ENCODE measurements at regions not wholly inside any gene's neighbourhood (a gene's known extent, or its start where the extent isn't known, plus 50 kb on each side); places are given as distances from the start of the nearest gene placed in this dataset.

DNA sequence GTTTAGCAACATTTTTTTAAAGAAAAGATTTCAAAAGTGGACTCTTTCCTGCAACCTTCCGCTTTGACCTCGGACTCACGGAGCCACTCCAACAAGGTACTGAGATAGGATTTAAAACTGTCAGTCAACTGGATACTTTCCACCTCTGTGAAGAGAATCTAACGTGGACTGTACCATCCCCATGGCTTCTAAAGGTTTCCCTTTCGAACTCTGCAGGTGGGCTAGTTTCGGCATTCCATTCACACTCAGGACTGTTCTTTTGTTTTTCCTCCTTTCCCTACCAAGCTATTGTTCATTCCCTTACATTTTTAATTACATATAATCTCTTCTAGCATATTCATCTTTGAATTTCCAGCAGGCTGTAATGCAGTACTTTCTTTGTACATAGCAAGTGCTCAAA is 88.5 kb upstream of the AKIP1 start:
- no peaks in the 10 kb centered on the region for H3K27me3 Mint-ChIP-seq (ENCODE audit: low read depth)
- no peaks in the 10 kb centered on the region for H3K4me1 Mint-ChIP-seq
- TF ChIP-seq, protein P1, sequence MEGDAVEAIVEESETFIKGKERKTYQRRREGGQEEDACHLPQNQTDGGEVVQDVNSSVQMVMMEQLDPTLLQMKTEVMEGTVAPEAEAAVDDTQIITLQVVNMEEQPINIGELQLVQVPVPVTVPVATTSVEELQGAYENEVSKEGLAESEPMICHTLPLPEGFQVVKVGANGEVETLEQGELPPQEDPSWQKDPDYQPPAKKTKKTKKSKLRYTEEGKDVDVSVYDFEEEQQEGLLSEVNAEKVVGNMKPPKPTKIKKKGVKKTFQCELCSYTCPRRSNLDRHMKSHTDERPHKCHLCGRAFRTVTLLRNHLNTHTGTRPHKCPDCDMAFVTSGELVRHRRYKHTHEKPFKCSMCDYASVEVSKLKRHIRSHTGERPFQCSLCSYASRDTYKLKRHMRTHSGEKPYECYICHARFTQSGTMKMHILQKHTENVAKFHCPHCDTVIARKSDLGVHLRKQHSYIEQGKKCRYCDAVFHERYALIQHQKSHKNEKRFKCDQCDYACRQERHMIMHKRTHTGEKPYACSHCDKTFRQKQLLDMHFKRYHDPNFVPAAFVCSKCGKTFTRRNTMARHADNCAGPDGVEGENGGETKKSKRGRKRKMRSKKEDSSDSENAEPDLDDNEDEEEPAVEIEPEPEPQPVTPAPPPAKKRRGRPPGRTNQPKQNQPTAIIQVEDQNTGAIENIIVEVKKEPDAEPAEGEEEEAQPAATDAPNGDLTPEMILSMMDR (IDR thresholded peaks at IDR 0.05; ENCODE audit: unreplicated experiment), result no peak
- no peak overlapping the region for H3K27ac Mint-ChIP-seq
- no peak overlapping the region for H3K4me3 Mint-ChIP-seq
- no peaks in the 10 kb centered on the region for H3K9me3 Mint-ChIP-seq
- H3K36me3 Mint-ChIP-seq, result peaks cover 12% of the 10 kb centered on the region
- no peak for DNase-seq (ENCODE audit: low spot score in 2 of 2, unreplicated experiment in 2 of 2)

DNA sequence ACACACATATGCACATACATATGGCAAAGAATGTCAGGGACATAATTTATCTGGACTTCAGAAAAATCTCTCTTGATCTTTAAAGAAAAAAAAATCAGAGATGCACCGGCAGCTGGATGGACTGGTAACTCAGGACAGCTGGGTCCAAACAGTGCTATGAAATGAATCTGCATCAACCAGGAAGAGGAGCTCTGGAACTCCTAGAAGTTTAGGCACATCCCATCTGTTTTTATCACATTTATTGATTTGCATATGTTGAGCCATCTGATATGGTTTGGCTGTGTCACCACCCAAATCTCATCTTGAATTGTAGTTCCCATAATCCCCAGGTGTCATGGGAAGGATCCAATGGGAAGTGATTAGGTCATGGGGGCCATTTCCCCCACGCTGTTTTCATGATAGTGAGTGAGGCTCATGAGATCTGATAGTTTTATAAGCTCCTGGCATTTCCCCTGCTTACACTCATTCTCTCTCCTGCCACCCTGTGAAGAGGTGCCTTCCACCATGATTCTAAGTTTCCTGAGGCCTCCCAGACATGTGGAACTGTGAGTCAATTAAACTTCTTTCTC is 87.7 kb upstream of the AKIP1 start:
- no peak for DNase-seq (ENCODE audit: low spot score in 2 of 2, unreplicated experiment in 2 of 2)
- no peak overlapping the region for H3K27ac Mint-ChIP-seq
- H3K9me3 Mint-ChIP-seq, result no peaks in the 10 kb centered on the region

DNA sequence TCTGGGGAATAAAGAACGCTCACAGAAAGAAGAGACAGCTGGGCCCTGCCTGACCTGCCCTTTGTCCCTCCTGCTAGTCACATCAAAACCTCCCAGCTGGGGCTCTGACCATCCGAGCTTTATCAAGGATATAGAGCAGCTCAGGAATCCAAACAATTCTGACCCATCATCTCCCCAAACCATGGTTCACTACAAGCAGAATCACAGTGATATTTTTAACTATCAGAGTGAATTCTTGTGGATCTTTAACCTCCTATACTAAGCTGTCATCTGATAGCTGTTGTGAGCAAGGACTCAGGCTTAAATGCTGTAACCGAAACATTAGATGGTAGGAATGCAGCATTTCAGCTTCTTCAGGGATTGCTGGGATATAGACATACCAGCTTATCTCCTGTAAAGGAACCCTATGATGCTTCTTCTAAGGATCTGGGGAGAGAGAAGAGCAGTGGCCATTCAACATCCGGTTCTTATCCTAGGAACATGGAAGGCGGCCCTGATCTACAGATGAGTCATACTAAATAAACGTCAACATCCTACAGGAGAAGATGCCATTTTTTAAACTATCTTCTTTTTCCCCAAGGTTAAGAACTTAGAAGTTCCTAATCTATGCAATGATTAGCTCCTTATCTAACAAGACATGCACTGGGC is 84.7 kb upstream of the AKIP1 start:
- Mint-ChIP-seq H3K27me3 (ENCODE audit: low read depth) (no peaks in the 10 kb centered on the region), H3K36me3 (peaks cover 9% of the 10 kb centered on the region), H3K4me3 (no peak overlapping the region), H3K27ac (peak overlapping the region; percentile 70), H3K4me1 (no peaks in the 10 kb centered on the region), H3K9me3 (no peaks in the 10 kb centered on the region)
- no peak for DNase-seq (ENCODE audit: low spot score in 2 of 2, unreplicated experiment in 2 of 2)
- TF ChIP-seq, protein P1 (IDR thresholded peaks at IDR 0.05; ENCODE audit: unreplicated experiment), result no peak

More for the DNA sequence above, 87.7 kb upstream of the AKIP1 start:
- no peaks in the 10 kb centered on the region for H3K4me1 Mint-ChIP-seq
- TF ChIP-seq, protein P1 (IDR thresholded peaks at IDR 0.05; ENCODE audit: unreplicated experiment), result no peak
- no peaks in the 10 kb centered on the region for H3K27me3 Mint-ChIP-seq (ENCODE audit: low read depth)
- no peak overlapping the region for H3K4me3 Mint-ChIP-seq
- peaks cover 11% of the 10 kb centered on the region for H3K36me3 Mint-ChIP-seq

DNA sequence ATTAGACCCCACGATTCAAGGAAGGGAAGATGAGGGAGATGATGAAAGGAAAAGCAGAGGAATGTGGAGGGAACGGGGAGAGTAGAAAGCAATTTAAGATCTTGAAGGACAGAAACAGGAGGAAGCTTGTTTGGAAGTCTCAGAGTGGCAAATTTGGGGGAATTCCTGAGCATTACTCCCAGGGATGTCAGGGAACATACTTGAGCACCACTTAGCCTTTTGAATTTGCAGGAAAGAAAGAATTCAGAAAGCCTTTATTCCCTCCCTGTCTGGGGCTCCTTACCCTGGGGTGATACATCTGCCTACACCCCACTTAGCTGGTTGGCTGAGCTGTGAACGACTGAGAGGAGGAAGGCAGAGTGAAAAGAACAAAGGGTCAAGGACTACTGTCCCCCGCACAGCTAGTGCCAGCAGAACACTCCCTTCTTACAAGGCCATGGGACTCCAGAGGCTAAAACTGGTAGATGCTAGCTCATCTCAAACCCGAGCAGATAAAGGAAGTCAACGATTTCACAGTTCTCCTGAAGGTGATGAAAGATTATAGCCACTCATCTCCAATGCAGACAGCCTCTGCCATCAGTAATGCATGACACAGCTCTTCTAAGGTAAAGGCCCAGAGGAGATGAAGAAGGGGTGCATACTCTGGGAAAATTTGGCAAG is 84.0 kb upstream of the AKIP1 start:
- H3K4me3 Mint-ChIP-seq, result no peak overlapping the region
- peaks cover 9% of the 10 kb centered on the region for H3K36me3 Mint-ChIP-seq
- DNase-seq (ENCODE audit: low spot score in 2 of 2, unreplicated experiment in 2 of 2), result no peak
- H3K27me3 Mint-ChIP-seq (ENCODE audit: low read depth), result no peaks in the 10 kb centered on the region
- TF ChIP-seq, protein P1 (IDR thresholded peaks at IDR 0.05; ENCODE audit: unreplicated experiment), result no peak
- H3K27ac Mint-ChIP-seq, result no peak overlapping the region
- H3K4me1 Mint-ChIP-seq, result peaks cover 6% of the 10 kb centered on the region
- no peaks in the 10 kb centered on the region for H3K9me3 Mint-ChIP-seq

DNA sequence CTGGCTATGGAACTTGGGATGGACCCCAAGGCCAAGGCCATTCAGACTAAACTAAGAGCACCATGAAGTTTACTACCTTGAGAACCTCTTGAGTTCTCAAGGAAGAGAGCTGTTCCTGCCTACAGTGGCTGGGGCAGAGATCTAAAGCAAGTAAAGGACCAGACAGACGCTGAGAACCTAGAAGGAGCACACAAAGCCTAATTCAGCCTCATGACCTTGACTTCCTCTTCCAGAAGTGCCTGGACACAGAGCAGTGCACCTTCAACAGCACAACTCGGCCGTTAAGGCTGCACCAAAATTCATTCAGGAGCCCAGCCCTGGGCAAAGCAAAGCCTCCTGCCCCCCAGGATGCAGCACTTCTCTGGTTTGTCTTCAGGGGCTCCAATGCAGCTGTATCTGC is 82.9 kb upstream of the AKIP1 start:
- Mint-ChIP-seq H3K4me1 (peaks cover 14% of the 10 kb centered on the region), H3K27me3 (ENCODE audit: low read depth) (no peaks in the 10 kb centered on the region), H3K27ac (no peak overlapping the region)

More for the DNA sequence above, 82.9 kb upstream of the AKIP1 start:
- TF ChIP-seq, protein P1 (IDR thresholded peaks at IDR 0.05; ENCODE audit: unreplicated experiment), result no peak
- Mint-ChIP-seq H3K4me3 (no peak overlapping the region), H3K36me3 (peaks cover 9% of the 10 kb centered on the region), H3K9me3 (no peaks in the 10 kb centered on the region)
- DNase-seq (ENCODE audit: low spot score in 2 of 2, unreplicated experiment in 2 of 2), result no peak

All from mesothelial cell of epicardium (in vitro differentiated cells).